WTC11 (cell line): ENCODE measurements at regions not wholly inside any gene's neighbourhood (a gene's known extent, or its start where the extent isn't known, plus 50 kb on each side); places are given as distances from the start of the nearest gene placed in this dataset.

Experiments used
- ATAC-seq: fragments of 200-7000 bp; cut with Tn5 transposase; 2 replicates; pipeline ENCODE4 v1.10.0; 2021; ENCODE audit warnings: mild to moderate bottlenecking, moderate library complexity
- CTCF ChIA-PET: fragments of 300-600 bp; sonication (Branson Sonifier 250); formaldehyde crosslinking; loops from one replicate; lab custom pipeline; 2021; ENCODE audit warnings: antibody characterized with exemption; lab: Charles Lee
- POLR2A ChIA-PET: fragments of 350-600 bp; sonication (Branson Sonifier 250); formaldehyde crosslinking; loops from one replicate; lab custom pipeline; 2021; ENCODE audit warnings: antibody characterized with exemption; lab: Charles Lee
- DNase-seq: peaks from one replicate; pipeline ENCODE4 v3.0.0; 2021; ENCODE audit warnings: low spot score
- H3K27ac Mint-ChIP-seq: 2 replicates; pipeline ENCODE4 v1.8.0; 2021; ENCODE audit warnings: mixed read lengths
- H3K27me3 Mint-ChIP-seq: 2 replicates; pipeline ENCODE4 v1.8.0; 2021; ENCODE audit warnings: low read depth, mild to moderate bottlenecking, moderate library complexity, mixed read lengths
- H3K36me3 Mint-ChIP-seq: 2 replicates; pipeline ENCODE4 v1.8.0; 2021; ENCODE audit warnings: mixed read lengths
- H3K4me1 Mint-ChIP-seq: 2 replicates; pipeline ENCODE4 v1.8.0; 2022; ENCODE audit warnings: mixed read lengths
- H3K4me3 Mint-ChIP-seq: 2 replicates; pipeline ENCODE4 v1.8.0; 2021; ENCODE audit warnings: mild to moderate bottlenecking, moderate library complexity, mixed read lengths
- H3K9me3 Mint-ChIP-seq: 2 replicates; pipeline ENCODE4 v1.8.0; 2021; ENCODE audit warnings: mixed read lengths
- ATF3 ChIP-seq: sonication (generic); formaldehyde crosslinking; conservative IDR thresholded peaks from 2 replicates; pipeline ENCODE4 v1.8.1; 2022; ENCODE audit warnings: mild to moderate bottlenecking, missing genetic modification reagents
- EMX1 ChIP-seq: fragments of 250-450 bp; sonication (Bioruptor Pico); IDR thresholded peaks from 2 replicates; pipeline ENCODE4 v1.8.0; 2021; ENCODE audit warnings: mild to moderate bottlenecking
- FOXP4 ChIP-seq: sonication (generic); formaldehyde crosslinking; IDR thresholded peaks from 2 replicates; pipeline ENCODE4 v1.8.0; 2022; ENCODE audit warnings: mild to moderate bottlenecking, missing genetic modification reagents
- MLX ChIP-seq: sonication (generic); formaldehyde crosslinking; IDR thresholded peaks from 2 replicates; pipeline ENCODE4 v1.8.1; 2023; ENCODE audit warnings: mild to moderate bottlenecking, missing genetic modification reagents, moderate library complexity
- MXD4 ChIP-seq: fragments of 250-450 bp; sonication (Bioruptor Pico); IDR thresholded peaks from 2 replicates; pipeline ENCODE4 v1.8.0; 2021; ENCODE audit warnings: mild to moderate bottlenecking, moderate library complexity, borderline replicate concordance
- NFYB ChIP-seq: sonication (generic); formaldehyde crosslinking; conservative IDR thresholded peaks from 2 replicates; pipeline ENCODE4 v1.8.0; 2022; ENCODE audit warnings: low read depth, missing genetic modification reagents
- NR3C1 ChIP-seq: sonication (generic); formaldehyde crosslinking; conservative IDR thresholded peaks from 2 replicates; pipeline ENCODE4 v1.8.1; 2023; ENCODE audit warnings: low read depth, mild to moderate bottlenecking, missing genetic modification reagents
- SMAD3 ChIP-seq: sonication (generic); formaldehyde crosslinking; IDR thresholded peaks from 2 replicates; pipeline ENCODE4 v1.8.0; 2022; ENCODE audit warnings: missing genetic modification reagents, mild to moderate bottlenecking, borderline replicate concordance
- SOX15 ChIP-seq: fragments of 250-450 bp; sonication (Bioruptor Pico); IDR thresholded peaks from 2 replicates; pipeline ENCODE4 v1.9.0; 2021; ENCODE audit warnings: mild to moderate bottlenecking
- ZNF138 ChIP-seq: sonication (generic); formaldehyde crosslinking; conservative IDR thresholded peaks from 2 replicates; pipeline ENCODE4 v1.8.1; 2022; ENCODE audit warnings: mild to moderate bottlenecking, moderate library complexity, missing genetic modification reagents
- ZNF317 ChIP-seq: sonication (generic); formaldehyde crosslinking; IDR thresholded peaks from 2 replicates; pipeline ENCODE4 v1.8.1; 2023; ENCODE audit warnings: low read depth, mild to moderate bottlenecking, moderate library complexity, missing genetic modification reagents, borderline replicate concordance
- TF ChIP-seq, protein P1 (sequence below): sonication (generic); formaldehyde crosslinking; IDR thresholded peaks from 2 replicates; pipeline ENCODE4 v1.8.1; 2023; ENCODE audit warnings: mild to moderate bottlenecking, missing genetic modification reagents
- TF ChIP-seq, protein P2 (sequence below): sonication (generic); formaldehyde crosslinking; IDR thresholded peaks from 2 replicates; pipeline ENCODE4 v1.8.1; 2023; ENCODE audit warnings: mild to moderate bottlenecking, missing genetic modification reagents, moderate library complexity
- TF ChIP-seq, protein P3 (sequence below): sonication (generic); formaldehyde crosslinking; IDR thresholded peaks from 2 replicates; pipeline ENCODE4 v1.8.0; 2022; ENCODE audit warnings: missing genetic modification reagents
- TF ChIP-seq, protein P4 (sequence below): fragments of 250-450 bp; sonication (Bioruptor Pico); IDR thresholded peaks from 2 replicates; pipeline ENCODE4 v1.9.0; 2021; ENCODE audit warnings: moderate library complexity, mild to moderate bottlenecking, inconsistent platforms, borderline replicate concordance
- TF ChIP-seq, protein P5 (sequence below): sonication (generic); formaldehyde crosslinking; IDR thresholded peaks from 2 replicates; pipeline ENCODE4 v1.8.0; 2022; ENCODE audit warnings: mild to moderate bottlenecking, missing genetic modification reagents
- TF ChIP-seq, protein P6 (sequence below): sonication (generic); formaldehyde crosslinking; IDR thresholded peaks from 2 replicates; pipeline ENCODE4 v1.8.0; 2022; ENCODE audit warnings: mild to moderate bottlenecking, missing genetic modification reagents

DNA sequence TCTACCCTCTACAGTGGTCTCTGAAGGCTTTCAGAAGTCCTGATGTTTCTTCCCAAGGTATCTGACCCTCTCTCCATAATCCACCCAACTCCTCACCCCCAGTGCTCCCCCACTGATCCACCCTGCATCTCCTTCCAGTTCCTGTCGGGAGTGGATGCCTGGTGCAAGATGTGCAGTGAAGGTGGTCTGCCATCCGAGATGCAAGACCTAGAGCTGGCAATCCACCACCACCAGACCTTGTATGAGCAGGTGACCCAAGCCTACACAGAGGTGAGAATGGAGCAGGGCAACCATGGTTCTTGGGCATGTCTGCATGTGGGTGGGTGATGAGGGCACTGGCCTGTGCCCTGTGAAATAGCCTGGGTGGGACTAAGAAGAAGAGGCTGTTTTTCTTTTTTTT is 337.8 kb upstream of the ROPN1 start:
- TF ChIP-seq, protein P1, sequence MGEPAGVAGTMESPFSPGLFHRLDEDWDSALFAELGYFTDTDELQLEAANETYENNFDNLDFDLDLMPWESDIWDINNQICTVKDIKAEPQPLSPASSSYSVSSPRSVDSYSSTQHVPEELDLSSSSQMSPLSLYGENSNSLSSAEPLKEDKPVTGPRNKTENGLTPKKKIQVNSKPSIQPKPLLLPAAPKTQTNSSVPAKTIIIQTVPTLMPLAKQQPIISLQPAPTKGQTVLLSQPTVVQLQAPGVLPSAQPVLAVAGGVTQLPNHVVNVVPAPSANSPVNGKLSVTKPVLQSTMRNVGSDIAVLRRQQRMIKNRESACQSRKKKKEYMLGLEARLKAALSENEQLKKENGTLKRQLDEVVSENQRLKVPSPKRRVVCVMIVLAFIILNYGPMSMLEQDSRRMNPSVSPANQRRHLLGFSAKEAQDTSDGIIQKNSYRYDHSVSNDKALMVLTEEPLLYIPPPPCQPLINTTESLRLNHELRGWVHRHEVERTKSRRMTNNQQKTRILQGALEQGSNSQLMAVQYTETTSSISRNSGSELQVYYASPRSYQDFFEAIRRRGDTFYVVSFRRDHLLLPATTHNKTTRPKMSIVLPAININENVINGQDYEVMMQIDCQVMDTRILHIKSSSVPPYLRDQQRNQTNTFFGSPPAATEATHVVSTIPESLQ (CRISPR knock-in tag), result no peak
- Mint-ChIP-seq H3K27me3 (no peaks in the 10 kb centered on the region), H3K9me3 (0 out of 2 replicates have a peak, but pooled peaks cover 3% of the 10 kb centered on the region), H3K4me1 (no peaks in the 10 kb centered on the region), H3K36me3 (no peaks in the 10 kb centered on the region), H3K27ac (no peak overlapping the region), H3K4me3 (no peak overlapping the region)
- no peak for ATAC-seq
- ChIA-PET CTCF (no interaction called here), POLR2A (no interaction called here)
- DNase-seq, result no peak

- TF ChIP-seq, protein P2, sequence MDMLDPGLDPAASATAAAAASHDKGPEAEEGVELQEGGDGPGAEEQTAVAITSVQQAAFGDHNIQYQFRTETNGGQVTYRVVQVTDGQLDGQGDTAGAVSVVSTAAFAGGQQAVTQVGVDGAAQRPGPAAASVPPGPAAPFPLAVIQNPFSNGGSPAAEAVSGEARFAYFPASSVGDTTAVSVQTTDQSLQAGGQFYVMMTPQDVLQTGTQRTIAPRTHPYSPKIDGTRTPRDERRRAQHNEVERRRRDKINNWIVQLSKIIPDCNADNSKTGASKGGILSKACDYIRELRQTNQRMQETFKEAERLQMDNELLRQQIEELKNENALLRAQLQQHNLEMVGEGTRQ (CRISPR knock-in tag), result no peak
- TF ChIP-seq EMX1 (CRISPR knock-in tag) (no peak), SOX15 (no peak), MLX (CRISPR knock-in tag) (no peak), SMAD3 (CRISPR knock-in tag) (no peak), NR3C1 (CRISPR knock-in tag) (no peak), ZNF138 (CRISPR knock-in tag) (no peak), ZNF317 (no peak), NFYB (CRISPR knock-in tag) (no peak), ATF3 (CRISPR knock-in tag) (no peak), MXD4 (CRISPR knock-in tag) (no peak), FOXP4 (no peak)
- TF ChIP-seq, protein P3, sequence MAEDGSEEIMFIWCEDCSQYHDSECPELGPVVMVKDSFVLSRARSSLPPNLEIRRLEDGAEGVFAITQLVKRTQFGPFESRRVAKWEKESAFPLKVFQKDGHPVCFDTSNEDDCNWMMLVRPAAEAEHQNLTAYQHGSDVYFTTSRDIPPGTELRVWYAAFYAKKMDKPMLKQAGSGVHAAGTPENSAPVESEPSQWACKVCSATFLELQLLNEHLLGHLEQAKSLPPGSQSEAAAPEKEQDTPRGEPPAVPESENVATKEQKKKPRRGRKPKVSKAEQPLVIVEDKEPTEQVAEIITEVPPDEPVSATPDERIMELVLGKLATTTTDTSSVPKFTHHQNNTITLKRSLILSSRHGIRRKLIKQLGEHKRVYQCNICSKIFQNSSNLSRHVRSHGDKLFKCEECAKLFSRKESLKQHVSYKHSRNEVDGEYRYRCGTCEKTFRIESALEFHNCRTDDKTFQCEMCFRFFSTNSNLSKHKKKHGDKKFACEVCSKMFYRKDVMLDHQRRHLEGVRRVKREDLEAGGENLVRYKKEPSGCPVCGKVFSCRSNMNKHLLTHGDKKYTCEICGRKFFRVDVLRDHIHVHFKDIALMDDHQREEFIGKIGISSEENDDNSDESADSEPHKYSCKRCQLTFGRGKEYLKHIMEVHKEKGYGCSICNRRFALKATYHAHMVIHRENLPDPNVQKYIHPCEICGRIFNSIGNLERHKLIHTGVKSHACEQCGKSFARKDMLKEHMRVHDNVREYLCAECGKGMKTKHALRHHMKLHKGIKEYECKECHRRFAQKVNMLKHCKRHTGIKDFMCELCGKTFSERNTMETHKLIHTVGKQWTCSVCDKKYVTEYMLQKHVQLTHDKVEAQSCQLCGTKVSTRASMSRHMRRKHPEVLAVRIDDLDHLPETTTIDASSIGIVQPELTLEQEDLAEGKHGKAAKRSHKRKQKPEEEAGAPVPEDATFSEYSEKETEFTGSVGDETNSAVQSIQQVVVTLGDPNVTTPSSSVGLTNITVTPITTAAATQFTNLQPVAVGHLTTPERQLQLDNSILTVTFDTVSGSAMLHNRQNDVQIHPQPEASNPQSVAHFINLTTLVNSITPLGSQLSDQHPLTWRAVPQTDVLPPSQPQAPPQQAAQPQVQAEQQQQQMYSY, result no peak
- TF ChIP-seq, protein P4, sequence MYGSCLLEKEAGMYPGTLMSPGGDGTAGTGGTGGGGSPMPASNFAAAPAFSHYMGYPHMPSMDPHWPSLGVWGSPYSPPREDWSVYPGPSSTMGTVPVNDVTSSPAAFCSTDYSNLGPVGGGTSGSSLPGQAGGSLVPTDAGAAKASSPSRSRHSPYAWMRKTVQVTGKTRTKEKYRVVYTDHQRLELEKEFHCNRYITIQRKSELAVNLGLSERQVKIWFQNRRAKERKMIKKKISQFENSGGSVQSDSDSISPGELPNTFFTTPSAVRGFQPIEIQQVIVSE (CRISPR knock-in tag), result no peak
- TF ChIP-seq, protein P5, sequence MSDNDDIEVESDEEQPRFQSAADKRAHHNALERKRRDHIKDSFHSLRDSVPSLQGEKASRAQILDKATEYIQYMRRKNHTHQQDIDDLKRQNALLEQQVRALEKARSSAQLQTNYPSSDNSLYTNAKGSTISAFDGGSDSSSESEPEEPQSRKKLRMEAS (CRISPR knock-in tag), result no peak
- TF ChIP-seq, protein P6, sequence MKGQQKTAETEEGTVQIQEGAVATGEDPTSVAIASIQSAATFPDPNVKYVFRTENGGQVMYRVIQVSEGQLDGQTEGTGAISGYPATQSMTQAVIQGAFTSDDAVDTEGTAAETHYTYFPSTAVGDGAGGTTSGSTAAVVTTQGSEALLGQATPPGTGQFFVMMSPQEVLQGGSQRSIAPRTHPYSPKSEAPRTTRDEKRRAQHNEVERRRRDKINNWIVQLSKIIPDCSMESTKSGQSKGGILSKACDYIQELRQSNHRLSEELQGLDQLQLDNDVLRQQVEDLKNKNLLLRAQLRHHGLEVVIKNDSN, result no peak
- DNase-seq (no peak), ATAC-seq (0 out of 2 replicates have a peak, but pooled peaks have one; percentile 38)
- Mint-ChIP-seq H3K4me3 (no peak overlapping the region), H3K4me1 (no peaks in the 10 kb centered on the region), H3K36me3 (no peaks in the 10 kb centered on the region), H3K27me3 (no peaks in the 10 kb centered on the region), H3K27ac (no peak overlapping the region), H3K9me3 (0 out of 2 replicates have a peak, but pooled peaks cover 3% of the 10 kb centered on the region)
- CTCF ChIA-PET, result no interaction called here
- POLR2A ChIA-PET, result no interaction called here
Measured at GRCh38 chr3:124333931-124334640, 342.2 kb upstream of the ROPN1 start.
